GM12878 (cell line): ENCODE measurements at regions not wholly inside any gene's neighbourhood (a gene's known extent, or its start where the extent isn't known, plus 50 kb on each side); places are given as distances from the start of the nearest gene placed in this dataset.

ENCODE experiments used
- ATAC-seq: fragments of 200-7000 bp; cut with Tn5 transposase; 3 replicates; pipeline ENCODE4 v1.9.1; 2020; ENCODE audit warnings: mild to moderate bottlenecking, moderate library complexity
- BruUV-seq: library from RNA; stranded (reverse); fragments of 400-500 nt; replicated peaks from 2 replicates; lab custom pipeline; 2021; lab: Mats Ljungman, UMichigan
- CTCF ChIA-PET: fragments of 300-600 bp; sonication (Branson Sonifier 250); formaldehyde crosslinking; extraction: SDS; loops from one replicate; lab custom pipeline; 2021; ENCODE audit warnings: inconsistent platforms; lab: Yijun Ruan, JAX
- POLR2A ChIA-PET: fragments of 350-600 bp; formaldehyde crosslinking; extraction: SDS; loops from one replicate; lab custom pipeline; 2021; ENCODE audit warnings: inconsistent platforms; lab: Charles Lee
- RAD21 ChIA-PET: fragments of 300-600 bp; sonication (Branson Sonifier 250); formaldehyde crosslinking; loops from one replicate; lab custom pipeline; 2023; ENCODE audit warnings: antibody characterized with exemption; ENCODE audit not compliant: unreplicated experiment; lab: Charles Lee
- SMC1A ChIA-PET: fragments of 300-600 bp; sonication (Branson Sonifier 250); formaldehyde crosslinking; loops from one replicate; lab custom pipeline; 2023; ENCODE audit not compliant: unreplicated experiment, uncharacterized antibody; lab: Charles Lee
- DNase-seq: peaks from one replicate; pipeline ENCODE4 v3.0.0-alpha.2; 2011; ENCODE audit warnings: low read depth, low spot score
- FAIRE-seq: peaks from 3 replicates; lab custom pipeline; 2011; peaks lifted over from hg19 to GRCh38; lab: Jason Lieb, UNC
- H2AFZ ChIP-seq: 2 replicates; pipeline ENCODE4 v1.6.0; 2011; ENCODE audit warnings: low read depth, low read length, control low read depth; ENCODE audit not compliant: control insufficient read depth
- H3K27ac ChIP-seq: 2 replicates; pipeline ENCODE4 v1.5.1; 2011; ENCODE audit warnings: control low read depth; ENCODE audit not compliant: control insufficient read depth, insufficient read depth
- H3K27me3 ChIP-seq, 2 experiments: replicated peaks in 1 of 2; 2 replicates each; pipeline versions ENCODE4 v1.6.0 to v1.6.1; 2011; ENCODE audit warnings: low read length in 1 of 2; ENCODE audit not compliant: control insufficient read depth in 2 of 2, insufficient read depth in 2 of 2
- H3K36me3 ChIP-seq, 2 experiments: 2 replicates each; pipeline ENCODE4 v1.5.1; 2011; ENCODE audit warnings: low read length in 1 of 2; ENCODE audit not compliant: control insufficient read depth in 2 of 2, insufficient read depth in 2 of 2
- H3K4me1 ChIP-seq: 2 replicates; pipeline ENCODE4 v1.6.1; 2011; ENCODE audit warnings: mild to moderate bottlenecking, low read length, moderate library complexity, mixed read lengths; ENCODE audit not compliant: control insufficient read depth, insufficient read depth
- H3K4me2 ChIP-seq: 2 replicates; pipeline ENCODE4 v1.6.0; 2011; ENCODE audit warnings: control low read depth; ENCODE audit not compliant: control insufficient read depth, insufficient read depth
- H3K4me3 ChIP-seq: fragments of 200-600 bp; sonication (generic); 2 replicates; pipeline ENCODE4 v1.5.1; 2016
- H3K79me2 ChIP-seq: 2 replicates; pipeline ENCODE4 v1.6.0; 2011; ENCODE audit warnings: low read length; ENCODE audit not compliant: control insufficient read depth, insufficient read depth
- H3K9ac ChIP-seq: 2 replicates; pipeline ENCODE4 v1.8.0; 2011; ENCODE audit warnings: low read length, control low read depth, mixed read lengths; ENCODE audit not compliant: control insufficient read depth, insufficient read depth
- H3K9me3 ChIP-seq: replicated peaks from 3 replicates; pipeline ENCODE4 v1.5.1; 2011; ENCODE audit warnings: mild to moderate bottlenecking, low read length; ENCODE audit not compliant: control insufficient read depth, insufficient read depth
- H4K20me1 ChIP-seq: 2 replicates; pipeline ENCODE4 v1.6.0; 2011; ENCODE audit not compliant: control insufficient read depth, insufficient read depth
- POLR2AphosphoS5 ChIP-seq: IDR thresholded peaks from 2 replicates; pipeline ENCODE4 v1.6.1; 2011; ENCODE audit warnings: mild to moderate bottlenecking, low read length, inconsistent platforms
- RELA ChIP-seq: fragments of 450-650 bp; IDR thresholded peaks from 2 replicates; pipeline ENCODE4 v1.8.0; 2014; ENCODE audit warnings: borderline replicate concordance; ENCODE audit not compliant: partially characterized antibody
- STAT3 ChIP-seq: IDR thresholded peaks from 2 replicates; pipeline ENCODE4 v1.6.1; 2011; ENCODE audit warnings: low read depth, low read length, improper control_type of control experiment
- SUPT20H ChIP-seq: IDR thresholded peaks from 2 replicates; pipeline ENCODE4 v1.6.1; 2011; ENCODE audit warnings: low read depth, mild to moderate bottlenecking, low read length, moderate library complexity, borderline replicate concordance; ENCODE audit not compliant: control insufficient read depth
- ZNF384 ChIP-seq: IDR thresholded peaks from 2 replicates; pipeline ENCODE4 v1.6.1; 2012; ENCODE audit warnings: low read depth, mild to moderate bottlenecking, low read length, improper control_type of control experiment, borderline replicate concordance
- in situ Hi-C: fragments of 300-500 bp; cut with MboI; formaldehyde crosslinking; loops from 9 replicates; pipeline ENCODE4 v1.14.3; 2018; ENCODE audit warnings: mixed read lengths
- intact Hi-C: fragments of 100-400 bp; cut with micrococcal nuclease; formaldehyde crosslinking; loops from one replicate; pipeline ENCODE4 v1.14.2; 2022; ENCODE audit not compliant: unreplicated experiment
- TF ChIP-seq, protein P1 (sequence below): fragments of 450-650 bp; IDR thresholded peaks from 2 replicates; pipeline ENCODE4 v1.6.1; 2014; ENCODE audit warnings: mild to moderate bottlenecking
- TF ChIP-seq, protein P2 (sequence below): fragments of 450-650 bp; formaldehyde crosslinking; IDR thresholded peaks from 2 replicates; pipeline ENCODE4 v1.4.0; 2022; ENCODE audit warnings: mild to moderate bottlenecking, moderate library complexity

DNA sequence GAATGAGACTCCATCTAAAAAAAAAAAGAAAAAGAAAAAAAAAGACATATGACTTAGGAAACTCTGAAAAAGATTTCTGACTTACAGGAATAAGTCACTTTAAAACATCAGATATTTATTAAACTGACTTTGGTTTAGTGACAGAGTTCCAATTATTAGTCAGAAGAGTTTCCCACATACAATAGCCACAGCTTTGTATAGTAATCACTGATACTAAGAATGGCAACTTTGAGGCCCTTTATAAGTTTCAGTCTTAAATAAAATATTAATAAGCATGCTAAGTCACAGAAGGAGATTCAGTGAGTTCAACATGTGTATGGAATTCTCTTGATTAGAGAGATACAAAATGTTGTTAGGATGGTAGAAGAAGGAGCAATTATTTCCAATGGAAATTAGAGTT, 652.3 kb upstream of the AMOT start:
- no peak for FAIRE-seq
- ChIA-PET CTCF (no interaction called here), SMC1A (no interaction called here), POLR2A (no interaction called here)
- no peaks in the 10 kb centered on the region for H3K9me3 ChIP-seq
- no TSS peak for BruUV-seq
- intact Hi-C loops: no loop called here
- H3K9ac ChIP-seq: no peak overlapping the region
- H3K4me2 ChIP-seq: no peak overlapping the region
- no peaks in the 10 kb centered on the region for H3K27me3 ChIP-seq
- TF ChIP-seq SUPT20H (no peak), STAT3 (no peak), POLR2AphosphoS5 (no peak), ZNF384 (no peak), RELA (no peak)
- TF ChIP-seq, protein P1, sequence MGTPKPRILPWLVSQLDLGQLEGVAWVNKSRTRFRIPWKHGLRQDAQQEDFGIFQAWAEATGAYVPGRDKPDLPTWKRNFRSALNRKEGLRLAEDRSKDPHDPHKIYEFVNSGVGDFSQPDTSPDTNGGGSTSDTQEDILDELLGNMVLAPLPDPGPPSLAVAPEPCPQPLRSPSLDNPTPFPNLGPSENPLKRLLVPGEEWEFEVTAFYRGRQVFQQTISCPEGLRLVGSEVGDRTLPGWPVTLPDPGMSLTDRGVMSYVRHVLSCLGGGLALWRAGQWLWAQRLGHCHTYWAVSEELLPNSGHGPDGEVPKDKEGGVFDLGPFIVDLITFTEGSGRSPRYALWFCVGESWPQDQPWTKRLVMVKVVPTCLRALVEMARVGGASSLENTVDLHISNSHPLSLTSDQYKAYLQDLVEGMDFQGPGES: no peak
- TF ChIP-seq, protein P2, sequence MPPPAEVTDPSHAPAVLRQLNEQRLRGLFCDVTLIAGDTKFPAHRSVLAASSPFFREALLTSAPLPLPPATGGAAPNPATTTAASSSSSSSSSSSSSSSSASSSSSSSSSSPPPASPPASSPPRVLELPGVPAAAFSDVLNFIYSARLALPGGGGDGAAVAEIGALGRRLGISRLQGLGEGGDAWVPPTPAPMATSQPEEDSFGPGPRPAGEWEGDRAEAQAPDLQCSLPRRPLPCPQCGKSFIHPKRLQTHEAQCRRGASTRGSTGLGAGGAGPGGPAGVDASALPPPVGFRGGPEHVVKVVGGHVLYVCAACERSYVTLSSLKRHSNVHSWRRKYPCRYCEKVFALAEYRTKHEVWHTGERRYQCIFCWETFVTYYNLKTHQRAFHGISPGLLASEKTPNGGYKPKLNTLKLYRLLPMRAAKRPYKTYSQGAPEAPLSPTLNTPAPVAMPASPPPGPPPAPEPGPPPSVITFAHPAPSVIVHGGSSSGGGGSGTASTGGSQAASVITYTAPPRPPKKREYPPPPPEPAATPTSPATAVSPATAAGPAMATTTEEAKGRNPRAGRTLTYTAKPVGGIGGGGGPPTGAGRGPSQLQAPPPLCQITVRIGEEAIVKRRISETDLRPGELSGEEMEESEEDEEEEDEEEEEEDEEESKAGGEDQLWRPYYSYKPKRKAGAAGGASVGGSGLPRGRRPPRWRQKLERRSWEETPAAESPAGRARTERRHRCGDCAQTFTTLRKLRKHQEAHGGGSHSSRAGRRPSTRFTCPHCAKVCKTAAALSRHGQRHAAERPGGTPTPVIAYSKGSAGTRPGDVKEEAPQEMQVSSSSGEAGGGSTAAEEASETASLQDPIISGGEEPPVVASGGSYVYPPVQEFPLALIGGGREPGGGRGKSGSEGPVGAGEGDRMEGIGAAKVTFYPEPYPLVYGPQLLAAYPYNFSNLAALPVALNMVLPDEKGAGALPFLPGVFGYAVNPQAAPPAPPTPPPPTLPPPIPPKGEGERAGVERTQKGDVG (CRISPR knock-in tag): no peak
- TF ChIP-seq, all 136 proteins: peak for 0
- no peaks in the 10 kb centered on the region for H4K20me1 ChIP-seq
- in situ Hi-C loops: no loop called here
- DNase-seq (no peak), ATAC-seq (no peak; the same call in 2 of the 3 replicates)
- no peaks in the 10 kb centered on the region for H3K4me1 ChIP-seq
- no peak overlapping the region for H2AFZ ChIP-seq
- no peaks in the 10 kb centered on the region for H3K79me2 ChIP-seq
- H3K4me3 ChIP-seq: no peak overlapping the region
- H3K36me3 ChIP-seq: no peaks in the 10 kb centered on the region
- RAD21 ChIA-PET: no interaction called here
- no peak overlapping the region for H3K27ac ChIP-seq
